GM12872 (cell line): ENCODE measurements at regions not wholly inside any gene's neighbourhood (a gene's known extent, or its start where the extent isn't known, plus 50 kb on each side); places are given as distances from the start of the nearest gene placed in this dataset.

Experiments used
- CTCF ChIP-seq: IDR thresholded peaks from 3 replicates; pipeline ENCODE4 v1.5.1; 2011; ENCODE audit warnings: low read depth, mild to moderate bottlenecking, low read length, moderate library complexity; ENCODE audit not compliant: insufficient read depth

DNA sequence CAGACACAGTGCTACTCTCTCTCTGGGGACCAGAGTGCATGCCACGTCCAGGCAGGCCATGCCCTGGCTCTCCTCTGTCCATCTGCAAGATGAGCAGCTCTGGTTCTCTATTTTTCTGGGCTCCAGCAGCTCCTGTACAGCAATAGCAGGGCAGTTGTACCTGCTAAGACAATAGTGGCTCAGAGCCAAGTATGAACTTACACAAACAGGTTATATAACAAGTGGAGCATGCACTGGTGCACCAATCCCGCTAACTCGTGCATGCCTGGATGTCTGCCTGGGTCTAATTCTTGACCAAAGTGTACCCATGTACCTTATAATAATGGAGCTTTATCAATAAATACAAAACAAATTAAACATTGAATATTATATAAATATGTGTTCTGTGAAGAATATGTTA is 392.3 kb downstream of the CENPC start:
- no peak for TF ChIP-seq CTCF

- TF ChIP-seq CTCF: no peak
Measured at GRCh38 chr4:67151376-67152343, 393.6 kb downstream of the CENPC start.

GRCh38 chr4:67141586-67141985 is 403.7 kb downstream of the CENPC start:
- no peak for TF ChIP-seq CTCF

- TF ChIP-seq CTCF: no peak
Measured at GRCh38 chr4:67134616-67135015, 410.7 kb downstream of the CENPC start.

DNA sequence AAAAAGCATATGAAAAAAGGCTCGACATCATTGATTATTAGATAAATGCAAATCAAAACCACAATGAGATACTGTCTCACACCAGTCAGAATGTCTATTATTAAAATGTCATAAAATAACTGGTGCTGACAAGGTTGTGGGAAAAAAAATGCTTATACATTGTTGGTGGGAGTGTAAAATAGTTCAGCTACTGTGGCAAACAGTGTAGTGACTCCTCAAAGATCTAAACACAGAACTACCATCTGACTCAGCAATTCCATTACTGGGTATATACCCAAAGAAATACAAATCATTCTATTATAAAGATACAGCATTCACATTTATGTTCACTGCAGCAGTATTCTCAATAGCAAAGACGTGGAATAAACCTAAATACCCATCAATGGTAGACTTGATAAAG is 412.1 kb downstream of the CENPC start:
- no peak for TF ChIP-seq CTCF

GRCh38 chr4:67131224-67131623 is 414.1 kb downstream of the CENPC start:
- no peak for TF ChIP-seq CTCF

GRCh38 chr4:67130411-67130810 is 414.9 kb downstream of the CENPC start:
- no peak for TF ChIP-seq CTCF
